ENCODE measurements at regions not wholly inside any gene's neighbourhood (a gene's known extent, or its start where the extent isn't known, plus 50 kb on each side); places are given as distances from the start of the nearest gene placed in this dataset.

GRCh38 chr14:85878874-85879273, 348.9 kb downstream of the FLRT2 start:
- 0 out of 2 replicates have a peak overlapping the region, but pooled peaks have one; percentile 14 for H2AFZ ChIP-seq (ENCODE audit: low read depth, low read length)
- no peaks in the 10 kb centered on the region for H3K79me2 ChIP-seq (ENCODE audit: insufficient read depth, low read length)
- H3K27ac ChIP-seq (ENCODE audit: low read length), result no peak overlapping the region
- DNase-seq, result no peak
- TF ChIP-seq CTCF (IDR thresholded peaks at IDR 0.05; ENCODE audit: borderline replicate concordance, extremely low read depth, low read length, poor library complexity, severe bottlenecking) (no peak), EZH2 (IDR thresholded peaks at IDR 0.05; ENCODE audit: borderline replicate concordance, low read depth, low read length, severe bottlenecking) (no peak)
- H3K9me3 ChIP-seq (ENCODE audit: insufficient read depth, low read length, severe bottlenecking), result no peaks in the 10 kb centered on the region
- H3K4me2 ChIP-seq (ENCODE audit: insufficient read depth, low read length), result no peak overlapping the region
- no peak overlapping the region for H3K4me3 ChIP-seq (ENCODE audit: low read depth in 1 of 2, low read length in 2 of 2)
- no peak for ATAC-seq (ENCODE audit: insufficient read depth, low read depth)
- H3K27me3 ChIP-seq (ENCODE audit: insufficient read depth, low read length, poor library complexity), result no peaks in the 10 kb centered on the region
- no peaks in the 10 kb centered on the region for H3K36me3 ChIP-seq (ENCODE audit: insufficient read depth, low read length)
- no peaks in the 10 kb centered on the region for H4K20me1 ChIP-seq (ENCODE audit: insufficient read depth, low read length)
- no peaks in the 10 kb centered on the region for H3K4me1 ChIP-seq (ENCODE audit: insufficient read depth, low read length)
- no peak overlapping the region for H3K9ac ChIP-seq (ENCODE audit: low read depth, low read length)

GRCh38 chr14:85873006-85873405, 343.1 kb downstream of the FLRT2 start:
- H3K4me2 ChIP-seq (ENCODE audit: insufficient read depth, low read length), result no peak overlapping the region
- no peaks in the 10 kb centered on the region for H3K27me3 ChIP-seq (ENCODE audit: insufficient read depth, low read length, poor library complexity)
- H2AFZ ChIP-seq (ENCODE audit: low read depth, low read length), result no peak overlapping the region
- H3K27ac ChIP-seq (ENCODE audit: low read length), result no peak overlapping the region
- no peaks in the 10 kb centered on the region for H3K79me2 ChIP-seq (ENCODE audit: insufficient read depth, low read length)
- TF ChIP-seq CTCF (IDR thresholded peaks at IDR 0.05; ENCODE audit: borderline replicate concordance, extremely low read depth, low read length, poor library complexity, severe bottlenecking), result no peak
- TF ChIP-seq EZH2 (IDR thresholded peaks at IDR 0.05; ENCODE audit: borderline replicate concordance, low read depth, low read length, severe bottlenecking), result no peak
- H3K9me3 ChIP-seq (ENCODE audit: insufficient read depth, low read length, severe bottlenecking), result no peaks in the 10 kb centered on the region
- H3K4me1 ChIP-seq (ENCODE audit: insufficient read depth, low read length), result no peaks in the 10 kb centered on the region
- no peak for ATAC-seq (ENCODE audit: insufficient read depth, low read depth)
- no peaks in the 10 kb centered on the region for H3K36me3 ChIP-seq (ENCODE audit: insufficient read depth, low read length)
- no peaks in the 10 kb centered on the region for H4K20me1 ChIP-seq (ENCODE audit: insufficient read depth, low read length)
- DNase-seq, result no peak
- H3K9ac ChIP-seq (ENCODE audit: low read depth, low read length), result no peak overlapping the region
- H3K4me3 ChIP-seq (ENCODE audit: low read depth in 1 of 2, low read length in 2 of 2), result no peak overlapping the region

GRCh38 chr14:85867450-85867849, 337.5 kb downstream of the FLRT2 start:
- no peaks in the 10 kb centered on the region for H3K79me2 ChIP-seq (ENCODE audit: insufficient read depth, low read length)
- TF ChIP-seq EZH2 (IDR thresholded peaks at IDR 0.05; ENCODE audit: borderline replicate concordance, low read depth, low read length, severe bottlenecking) (no peak), CTCF (IDR thresholded peaks at IDR 0.05; ENCODE audit: borderline replicate concordance, extremely low read depth, low read length, poor library complexity, severe bottlenecking) (peak; percentile 27)
- no peak overlapping the region for H3K9ac ChIP-seq (ENCODE audit: low read depth, low read length)
- H3K9me3 ChIP-seq (ENCODE audit: insufficient read depth, low read length, severe bottlenecking), result no peaks in the 10 kb centered on the region
- no peak overlapping the region for H3K27ac ChIP-seq (ENCODE audit: low read length)
- H3K27me3 ChIP-seq (ENCODE audit: insufficient read depth, low read length, poor library complexity), result no peaks in the 10 kb centered on the region
- H4K20me1 ChIP-seq (ENCODE audit: insufficient read depth, low read length), result no peaks in the 10 kb centered on the region
- no peak for DNase-seq
- no peaks in the 10 kb centered on the region for H3K4me1 ChIP-seq (ENCODE audit: insufficient read depth, low read length)
- H3K4me2 ChIP-seq (ENCODE audit: insufficient read depth, low read length), result no peak overlapping the region
- ATAC-seq (ENCODE audit: insufficient read depth, low read depth), result no peak
- no peaks in the 10 kb centered on the region for H3K36me3 ChIP-seq (ENCODE audit: insufficient read depth, low read length)
- no peak overlapping the region for H3K4me3 ChIP-seq (ENCODE audit: low read depth in 1 of 2, low read length in 2 of 2)
- H2AFZ ChIP-seq (ENCODE audit: low read depth, low read length), result no peak overlapping the region

- DNase-seq (no peak), ATAC-seq (ENCODE audit: insufficient read depth, low read depth) (no peak)
- Histone ChIP-seq H3K9ac (ENCODE audit: low read depth, low read length) (no peak overlapping the region), H3K9me3 (ENCODE audit: insufficient read depth, low read length, severe bottlenecking) (no peaks in the 10 kb centered on the region), H3K79me2 (ENCODE audit: insufficient read depth, low read length) (no peaks in the 10 kb centered on the region), H3K27me3 (ENCODE audit: insufficient read depth, low read length, poor library complexity) (no peaks in the 10 kb centered on the region), H2AFZ (ENCODE audit: low read depth, low read length) (no peak overlapping the region), H3K4me2 (ENCODE audit: insufficient read depth, low read length) (no peak overlapping the region), H3K4me1 (ENCODE audit: insufficient read depth, low read length) (no peaks in the 10 kb centered on the region), H3K4me3 (ENCODE audit: low read depth in 1 of 2, low read length in 2 of 2) (no peak overlapping the region), H4K20me1 (ENCODE audit: insufficient read depth, low read length) (no peaks in the 10 kb centered on the region), H3K27ac (ENCODE audit: low read length) (no peak overlapping the region), H3K36me3 (ENCODE audit: insufficient read depth, low read length) (no peaks in the 10 kb centered on the region)
- TF ChIP-seq CTCF (IDR thresholded peaks at IDR 0.05; ENCODE audit: borderline replicate concordance, extremely low read depth, low read length, poor library complexity, severe bottlenecking), result no peak
- TF ChIP-seq EZH2 (IDR thresholded peaks at IDR 0.05; ENCODE audit: borderline replicate concordance, low read depth, low read length, severe bottlenecking), result no peak
These were observed 335.8 kb downstream of the FLRT2 start for GRCh38 chr14:85865701-85866100.
